ENCODE measurements at regions not wholly inside any gene's neighbourhood (a gene's known extent, or its start where the extent isn't known, plus 50 kb on each side); places are given as distances from the start of the nearest gene placed in this dataset.

GRCh38 chr2:142270990-142271389 is 140.2 kb upstream of the LRP1B start:
- TF ChIP-seq JUND (IDR thresholded peaks at IDR 0.05) (no peak), ATF3 (IDR thresholded peaks at IDR 0.05) (no peak), CTCF (IDR thresholded peaks at IDR 0.05; ENCODE audit: low read depth, low read length, missing input control) (no peak), GABPA (IDR thresholded peaks at IDR 0.05 in 1 of 2, conservative IDR thresholded peaks at IDR 0.05 in 1 of 2) (no peak), TAF1 (conservative IDR thresholded peaks at IDR 0.05) (no peak)
